VCaP (cell line): ENCODE measurements at regions not wholly inside any gene's neighbourhood (a gene's known extent, or its start where the extent isn't known, plus 50 kb on each side); places are given as distances from the start of the nearest gene placed in this dataset.

Experiments used
- H3K27ac ChIP-seq: fragments of 450-650 bp; 2 replicates; pipeline ENCODE4 v1.5.1; 2017
- CTCF ChIP-seq: fragments of 450-650 bp; conservative IDR thresholded peaks from 2 replicates; pipeline ENCODE4 v1.5.1; 2017; ENCODE audit warnings: mild to moderate bottlenecking, moderate library complexity

- no peak overlapping the region for H3K27ac ChIP-seq
- no peak for TF ChIP-seq CTCF
Measured at GRCh38 chr2:16150456-16151280, 210.3 kb downstream of the MYCN start.

- H3K27ac ChIP-seq: no peak overlapping the region
- no peak for TF ChIP-seq CTCF
Measured at GRCh38 chr2:16149349-16150243, 209.2 kb downstream of the MYCN start.

- TF ChIP-seq CTCF: no peak
Measured at GRCh38 chr2:16148632-16149348, 208.4 kb downstream of the MYCN start.

GRCh38 chr2:16142383-16143361 lies 202.3 kb downstream of the MYCN start:
- H3K27ac ChIP-seq: no peak overlapping the region
- TF ChIP-seq CTCF: no peak

More at GRCh38 chr2:16148632-16149348, 208.4 kb downstream of the MYCN start:
- no peak overlapping the region for H3K27ac ChIP-seq

GRCh38 chr2:16141641-16141921 lies 201.2 kb downstream of the MYCN start:
- peak overlapping the region; percentile 19; the same call in 1 of the 2 replicates for H3K27ac ChIP-seq
- TF ChIP-seq CTCF: no peak

- no peak for TF ChIP-seq CTCF
- H3K27ac ChIP-seq: peak overlapping the region; percentile 19; the same call in 1 of the 2 replicates
Measured at GRCh38 chr2:16140771-16141640, 200.7 kb downstream of the MYCN start.
